GM18870 (cell line): ENCODE measurements at regions not wholly inside any gene's neighbourhood (a gene's known extent, or its start where the extent isn't known, plus 50 kb on each side); places are given as distances from the start of the nearest gene placed in this dataset.
"Not testable (repeated sequence)": the region's sequence is repeated elsewhere in the genome, so short reads cannot be mapped to it uniquely, and the experiment has no call there.

Experiments used
- ATAC-seq: cut with Tn5 transposase; IDR thresholded peaks from one replicate; pipeline ENCODE4 v1.9.1; 2021; ENCODE audit warnings: moderate library complexity; ENCODE audit not compliant: unreplicated experiment

- ATAC-seq: no peak
Observed at GRCh38 chr1:65581119-65581518, 160.7 kb downstream of the LEPR start.

GRCh38 chr1:65584399-65584798 lies 163.9 kb downstream of the LEPR start:
- no peak for ATAC-seq

GRCh38 chr1:65590279-65590678 lies 169.8 kb downstream of the LEPR start:
- ATAC-seq: no peak

GRCh38 chr1:65593516-65593915 lies 173.0 kb downstream of the LEPR start:
- ATAC-seq: no peak

- ATAC-seq: no peak
Observed at GRCh38 chr1:65595724-65596123, 175.3 kb downstream of the LEPR start.

GRCh38 chr1:65596768-65597167 lies 176.3 kb downstream of the LEPR start:
- ATAC-seq: no peak

- ATAC-seq: no peak
Observed at GRCh38 chr1:65605621-65606020, 185.2 kb downstream of the LEPR start.

GRCh38 chr1:65606426-65606825 lies 186.0 kb downstream of the LEPR start:
- ATAC-seq: no peak

- no peak for ATAC-seq
Observed at GRCh38 chr1:65613884-65614283, 178.8 kb upstream of the PDE4B start.

GRCh38 chr1:65615859-65616258 lies 176.8 kb upstream of the PDE4B start:
- ATAC-seq: no peak

GRCh38 chr1:65621721-65622120 lies 171.0 kb upstream of the PDE4B start:
- not testable (repeated sequence) for ATAC-seq

- ATAC-seq: no peak
Observed at GRCh38 chr1:65623895-65624294, 168.8 kb upstream of the PDE4B start.

- ATAC-seq: no peak
Observed at GRCh38 chr1:65625528-65625927, 167.2 kb upstream of the PDE4B start.

- no peak for ATAC-seq
Observed at GRCh38 chr1:65626003-65626402, 166.7 kb upstream of the PDE4B start.

- no peak for ATAC-seq
Observed at GRCh38 chr1:65629788-65630187, 162.9 kb upstream of the PDE4B start.

- no peak for ATAC-seq
Observed at GRCh38 chr1:65630855-65631254, 161.8 kb upstream of the PDE4B start.

- ATAC-seq: no peak
Observed at GRCh38 chr1:65632235-65632634, 160.5 kb upstream of the PDE4B start.

- no peak for ATAC-seq
Observed at GRCh38 chr1:65640046-65640445, 152.6 kb upstream of the PDE4B start.

GRCh38 chr1:65649185-65649584 lies 143.5 kb upstream of the PDE4B start:
- not testable (repeated sequence) for ATAC-seq

GRCh38 chr1:65650682-65651081 lies 142.0 kb upstream of the PDE4B start:
- ATAC-seq: no peak

- ATAC-seq: not testable (repeated sequence)
Observed at GRCh38 chr1:65654526-65654925, 138.2 kb upstream of the PDE4B start.

- ATAC-seq: not testable (repeated sequence)
Observed at GRCh38 chr1:65657609-65658008, 135.1 kb upstream of the PDE4B start.

GRCh38 chr1:65658122-65658521 lies 134.6 kb upstream of the PDE4B start:
- no peak for ATAC-seq

- no peak for ATAC-seq
Observed at GRCh38 chr1:65668368-65668767, 124.3 kb upstream of the PDE4B start.
